SK-N-SH (cell line): ENCODE measurements at regions not wholly inside any gene's neighbourhood (a gene's known extent, or its start where the extent isn't known, plus 50 kb on each side); places are given as distances from the start of the nearest gene placed in this dataset.

ENCODE experiments used
- CTCF ChIA-PET: fragments of 300-600, 350-600 bp; formaldehyde crosslinking; extraction: SDS; loops from one replicate; lab custom pipeline; 2021; lab: Yijun Ruan, JAX
- POLR2A ChIA-PET: fragments of 350-600 bp; sonication (Branson Sonifier 250); formaldehyde crosslinking; extraction: SDS; loops from one replicate; lab custom pipeline; 2020; ENCODE audit warnings: antibody characterized with exemption, inconsistent platforms; lab: Yijun Ruan, JAX
- DNase-seq: peaks from one replicate; pipeline ENCODE4 v3.0.0; 2012
- H2AFZ ChIP-seq: fragments of 200-600 bp; sonication (generic); 2 replicates; pipeline ENCODE4 v1.8.1; 2016; ENCODE audit warnings: antibody characterized with exemption, mild to moderate bottlenecking, low read depth
- H3F3A ChIP-seq: fragments of 200-600 bp; sonication (generic); replicated peaks from 2 replicates; pipeline ENCODE3; 2016; ENCODE audit warnings: antibody characterized with exemption, mild to moderate bottlenecking; ENCODE audit not compliant: insufficient read depth
- H3K27ac ChIP-seq, 2 experiments: fragments of 200-500 bp in 1 of 2; fragments of 200-600 bp in 1 of 2; sonication (Bioruptor generic) in 1 of 2; sonication (generic), shearing (Covaris generic) in 1 of 2; 2 replicates each; pipeline versions ENCODE4 v1.5.1 to v1.6.1; 2014 to 2016; ENCODE audit warnings: low read depth in 2 of 2, inconsistent platforms in 1 of 2, low read length in 1 of 2, mild to moderate bottlenecking in 1 of 2, mixed read lengths in 1 of 2
- H3K27me3 ChIP-seq: fragments of 200-600 bp; sonication (generic), shearing (Covaris generic); 2 replicates; pipeline ENCODE4 v1.6.1; 2016; ENCODE audit warnings: mixed run types; ENCODE audit not compliant: insufficient read depth
- H3K36me3 ChIP-seq, 2 experiments: fragments of 200-500 bp in 1 of 2; fragments of 200-600 bp in 1 of 2; sonication (Bioruptor generic) in 1 of 2; sonication (generic) in 1 of 2; replicated peaks in 1 of 2; 2 replicates each; pipeline versions ENCODE3 to v1.5.1; 2014 to 2016; ENCODE audit warnings: low read length in 1 of 2, mild to moderate bottlenecking in 1 of 2; ENCODE audit not compliant: insufficient read depth in 2 of 2, control insufficient read depth in 1 of 2
- H3K4me1 ChIP-seq, 2 experiments: fragments of 200-500 bp in 1 of 2; fragments of 200-600 bp in 1 of 2; sonication (Bioruptor generic) in 1 of 2; sonication (generic), shearing (Covaris generic) in 1 of 2; 2 replicates each; pipeline versions ENCODE4 v1.5.1 to v1.6.1; 2014 to 2016; ENCODE audit warnings: low read depth in 1 of 2, low read length in 1 of 2, mixed run types in 1 of 2; ENCODE audit not compliant: insufficient read depth in 2 of 2, control insufficient read depth in 1 of 2
- H3K4me2 ChIP-seq: fragments of 200-600 bp; sonication (generic), shearing (Covaris generic); 2 replicates; pipeline ENCODE4 v1.6.1; 2017; ENCODE audit warnings: mixed run types
- H3K4me3 ChIP-seq, 2 experiments: fragments of 200-500 bp in 1 of 2; fragments of 200-600 bp in 1 of 2; sonication (Bioruptor generic) in 1 of 2; sonication (generic), shearing (Covaris generic) in 1 of 2; 2 replicates each; pipeline versions ENCODE4 v1.5.1 to v1.8.1; 2014 to 2016; ENCODE audit warnings: low read depth in 2 of 2, inconsistent platforms in 1 of 2, low read length in 1 of 2, mild to moderate bottlenecking in 1 of 2, mixed read lengths in 1 of 2, moderate library complexity in 1 of 2
- H3K79me2 ChIP-seq: fragments of 200-600 bp; sonication (generic); 2 replicates; pipeline ENCODE4 v1.8.1; 2017; ENCODE audit warnings: mild to moderate bottlenecking; ENCODE audit not compliant: insufficient read depth
- H3K9ac ChIP-seq: fragments of 200-600 bp; sonication (generic); 2 replicates; pipeline ENCODE4 v1.6.1; 2017; ENCODE audit warnings: mixed run types
- H3K9me2 ChIP-seq: fragments of 200-600 bp; sonication (generic); 2 replicates; pipeline ENCODE4 v1.6.1; 2017; ENCODE audit warnings: mixed run types
- H3K9me3 ChIP-seq: fragments of 200-600 bp; sonication (generic); 2 replicates; pipeline ENCODE4 v1.6.1; 2017; ENCODE audit warnings: mixed run types, mild to moderate bottlenecking, moderate library complexity
- H4K20me1 ChIP-seq: fragments of 200-600 bp; sonication (generic); 2 replicates; pipeline ENCODE4 v1.6.1; 2017; ENCODE audit warnings: mild to moderate bottlenecking, mixed run types; ENCODE audit not compliant: insufficient read depth
- ELF1 ChIP-seq: IDR thresholded peaks from 2 replicates; pipeline ENCODE4 v1.4.0; 2012
- EZH2phosphoT487 ChIP-seq: fragments of 200-600 bp; sonication (generic); IDR thresholded peaks from 2 replicates; pipeline ENCODE4 v1.6.1; 2017; ENCODE audit warnings: low read depth, mixed run types, mild to moderate bottlenecking, antibody characterized with exemption, moderate library complexity, borderline replicate concordance
- FOSL2 ChIP-seq: IDR thresholded peaks from 2 replicates; pipeline ENCODE4 v1.4.0; 2012; ENCODE audit warnings: low read depth, mild to moderate bottlenecking, moderate library complexity, borderline replicate concordance
- FOXJ3 ChIP-seq: sonication (generic); formaldehyde crosslinking; IDR thresholded peaks from 2 replicates; pipeline ENCODE4 v1.5.1; 2020; ENCODE audit warnings: mild to moderate bottlenecking, missing genetic modification reagents
- FOXM1 ChIP-seq: IDR thresholded peaks from 2 replicates; pipeline ENCODE4 v1.4.0; 2012; ENCODE audit warnings: low read depth, mild to moderate bottlenecking
- GABPA ChIP-seq: IDR thresholded peaks from 2 replicates; pipeline ENCODE4 v1.4.0; 2012; ENCODE audit warnings: low read depth, mild to moderate bottlenecking
- GATA2 ChIP-seq: sonication (generic); formaldehyde crosslinking; IDR thresholded peaks from 2 replicates; pipeline ENCODE4 v1.5.0; 2020; ENCODE audit warnings: mild to moderate bottlenecking, missing genetic modification reagents
- JUND ChIP-seq: IDR thresholded peaks from 2 replicates; pipeline ENCODE4 v1.4.0; 2012
- MXI1 ChIP-seq: IDR thresholded peaks from 2 replicates; pipeline ENCODE4 v1.6.1; 2012; ENCODE audit warnings: mild to moderate bottlenecking, low read depth, low read length, improper control_type of control experiment
- POLR2AphosphoS5 ChIP-seq: IDR thresholded peaks from 2 replicates; pipeline ENCODE4 v1.6.1; 2012; ENCODE audit warnings: low read depth, low read length
- RAD21 ChIP-seq: IDR thresholded peaks from 2 replicates; pipeline ENCODE4 v1.6.1; 2012; ENCODE audit warnings: mild to moderate bottlenecking, low read length
- RXRA ChIP-seq: IDR thresholded peaks from 2 replicates; pipeline ENCODE4 v1.4.0; 2012; ENCODE audit warnings: low read depth, mild to moderate bottlenecking, borderline replicate concordance
- SIN3A ChIP-seq: IDR thresholded peaks from 2 replicates; pipeline ENCODE4 v1.6.1; 2012; ENCODE audit warnings: low read depth, mild to moderate bottlenecking, low read length, moderate library complexity, borderline replicate concordance
- SMC3 ChIP-seq: IDR thresholded peaks from 2 replicates; pipeline ENCODE4 v1.6.1; 2012; ENCODE audit warnings: low read depth, low read length, improper control_type of control experiment
- TEAD4 ChIP-seq: IDR thresholded peaks from 2 replicates; pipeline ENCODE4 v1.4.0; 2012; ENCODE audit warnings: mild to moderate bottlenecking, borderline replicate concordance; ENCODE audit not compliant: insufficient read depth
- YY1 ChIP-seq: IDR thresholded peaks from 2 replicates; pipeline ENCODE4 v1.4.0; 2012; ENCODE audit warnings: low read depth, mild to moderate bottlenecking
- WGBS: methylation state at CpG from one replicate; pipeline ENCODE4 v1.1.6; 2017; ENCODE audit warnings: low lambda C conversion rate; 5-methylcytosine and 5-hydroxymethylcytosine counted together
- TF ChIP-seq, protein P1 (sequence below): IDR thresholded peaks from 2 replicates; pipeline ENCODE4 v1.4.0; 2012; ENCODE audit warnings: low read depth, borderline replicate concordance
- TF ChIP-seq, protein P2 (sequence below): fragments of 150-350 bp; IDR thresholded peaks from 2 replicates; pipeline ENCODE4 v1.6.1; 2017; ENCODE audit warnings: antibody characterized with exemption, low read length, low read depth, borderline replicate concordance
- TF ChIP-seq, protein P3 (sequence below): IDR thresholded peaks from 2 replicates; pipeline ENCODE4 v1.4.0; 2012; ENCODE audit warnings: low read depth
- TF ChIP-seq, protein P4 (sequence below): IDR thresholded peaks from 2 replicates; pipeline ENCODE4 v1.4.0; 2012; ENCODE audit warnings: low read depth, borderline replicate concordance
- TF ChIP-seq, protein P5 (sequence below): IDR thresholded peaks from 2 replicates; pipeline ENCODE4 v1.6.1; 2012; ENCODE audit warnings: mild to moderate bottlenecking, low read depth, low read length, moderate library complexity

DNA sequence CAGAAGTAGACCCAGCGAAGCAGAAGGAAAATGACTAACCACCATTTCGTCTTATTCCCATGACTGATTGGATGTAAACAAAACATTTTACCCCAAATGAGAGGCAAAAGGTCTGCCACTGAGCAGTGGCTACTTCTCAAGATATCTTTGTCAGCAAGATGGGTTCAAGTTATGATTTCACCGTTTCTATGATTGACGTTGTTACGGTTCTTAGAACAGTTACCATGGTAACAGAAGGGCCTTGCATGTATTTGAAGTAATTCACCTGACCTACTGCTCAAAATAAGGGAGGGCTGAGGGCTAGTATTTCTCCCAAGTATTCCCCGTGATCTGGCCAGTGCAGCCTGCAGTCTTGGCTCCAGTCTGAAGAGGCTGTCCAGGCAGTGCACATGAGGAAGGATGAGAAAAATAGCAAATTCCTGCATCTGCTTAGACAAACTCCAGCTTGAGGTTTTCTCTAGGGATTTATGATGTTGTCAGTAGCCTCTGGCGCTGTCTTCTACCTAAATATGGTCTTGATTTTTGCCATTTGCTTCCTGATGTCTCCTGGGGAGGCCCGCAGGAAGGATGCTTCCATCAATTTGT, 372.7 kb downstream of the TMEM38B start:
- TF ChIP-seq MXI1 (no peak), SMC3 (no peak), YY1 (no peak), SIN3A (no peak), FOSL2 (no peak), POLR2AphosphoS5 (no peak), GATA2 (CRISPR knock-in tag) (no peak), RAD21 (no peak)
- TF ChIP-seq, protein P1, sequence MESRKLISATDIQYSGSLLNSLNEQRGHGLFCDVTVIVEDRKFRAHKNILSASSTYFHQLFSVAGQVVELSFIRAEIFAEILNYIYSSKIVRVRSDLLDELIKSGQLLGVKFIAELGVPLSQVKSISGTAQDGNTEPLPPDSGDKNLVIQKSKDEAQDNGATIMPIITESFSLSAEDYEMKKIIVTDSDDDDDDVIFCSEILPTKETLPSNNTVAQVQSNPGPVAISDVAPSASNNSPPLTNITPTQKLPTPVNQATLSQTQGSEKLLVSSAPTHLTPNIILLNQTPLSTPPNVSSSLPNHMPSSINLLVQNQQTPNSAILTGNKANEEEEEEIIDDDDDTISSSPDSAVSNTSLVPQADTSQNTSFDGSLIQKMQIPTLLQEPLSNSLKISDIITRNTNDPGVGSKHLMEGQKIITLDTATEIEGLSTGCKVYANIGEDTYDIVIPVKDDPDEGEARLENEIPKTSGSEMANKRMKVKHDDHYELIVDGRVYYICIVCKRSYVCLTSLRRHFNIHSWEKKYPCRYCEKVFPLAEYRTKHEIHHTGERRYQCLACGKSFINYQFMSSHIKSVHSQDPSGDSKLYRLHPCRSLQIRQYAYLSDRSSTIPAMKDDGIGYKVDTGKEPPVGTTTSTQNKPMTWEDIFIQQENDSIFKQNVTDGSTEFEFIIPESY: no peak
- TF ChIP-seq, protein P2, sequence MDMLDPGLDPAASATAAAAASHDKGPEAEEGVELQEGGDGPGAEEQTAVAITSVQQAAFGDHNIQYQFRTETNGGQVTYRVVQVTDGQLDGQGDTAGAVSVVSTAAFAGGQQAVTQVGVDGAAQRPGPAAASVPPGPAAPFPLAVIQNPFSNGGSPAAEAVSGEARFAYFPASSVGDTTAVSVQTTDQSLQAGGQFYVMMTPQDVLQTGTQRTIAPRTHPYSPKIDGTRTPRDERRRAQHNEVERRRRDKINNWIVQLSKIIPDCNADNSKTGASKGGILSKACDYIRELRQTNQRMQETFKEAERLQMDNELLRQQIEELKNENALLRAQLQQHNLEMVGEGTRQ: no peak
- TF ChIP-seq, protein P3, sequence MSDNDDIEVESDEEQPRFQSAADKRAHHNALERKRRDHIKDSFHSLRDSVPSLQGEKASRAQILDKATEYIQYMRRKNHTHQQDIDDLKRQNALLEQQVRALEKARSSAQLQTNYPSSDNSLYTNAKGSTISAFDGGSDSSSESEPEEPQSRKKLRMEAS: no peak
- Histone ChIP-seq H3K4me1 (no peaks in the 10 kb centered on the region), H3K9me2 (no peaks in the 10 kb centered on the region), H3K9me3 (no peaks in the 10 kb centered on the region), H3F3A (no peaks in the 10 kb centered on the region), H3K36me3 (no peaks in the 10 kb centered on the region), H4K20me1 (no peaks in the 10 kb centered on the region), H3K27ac (no peak overlapping the region), H3K4me2 (no peak overlapping the region), H2AFZ (no peak overlapping the region), H3K9ac (no peak overlapping the region), H3K79me2 (no peaks in the 10 kb centered on the region), H3K4me3 (no peak overlapping the region), H3K27me3 (no peaks in the 10 kb centered on the region)
- CTCF ChIA-PET: no interaction called here
- POLR2A ChIA-PET: no interaction called here
- no peak for DNase-seq
- WGBS: 45% methylated on average over 8 of the region's 8 CpGs

DNA sequence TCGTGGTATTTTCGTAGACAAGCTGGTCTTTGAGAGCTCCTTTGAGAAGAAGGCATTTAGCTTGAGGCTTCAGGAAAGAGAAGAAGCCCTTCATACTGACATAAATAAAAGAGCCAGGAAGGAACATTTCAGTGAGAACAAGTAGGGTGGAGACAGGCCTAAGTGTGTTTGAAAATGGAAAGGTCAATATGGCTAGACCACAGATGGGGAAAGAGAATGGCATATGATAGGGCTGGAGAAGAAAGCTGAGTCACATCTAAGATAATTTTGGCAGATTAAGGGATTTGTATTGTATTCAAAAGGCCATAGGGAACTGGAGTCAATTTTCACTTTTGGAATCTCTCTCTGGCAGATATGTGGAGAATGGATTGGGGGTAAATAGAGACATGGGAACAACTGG, 374.9 kb downstream of the TMEM38B start:
- no peak overlapping the region for H3K4me3 ChIP-seq
- no peak for TF ChIP-seq GABPA
- TF ChIP-seq JUND: no peak
- no peak for TF ChIP-seq ELF1
- TF ChIP-seq, protein P4, sequence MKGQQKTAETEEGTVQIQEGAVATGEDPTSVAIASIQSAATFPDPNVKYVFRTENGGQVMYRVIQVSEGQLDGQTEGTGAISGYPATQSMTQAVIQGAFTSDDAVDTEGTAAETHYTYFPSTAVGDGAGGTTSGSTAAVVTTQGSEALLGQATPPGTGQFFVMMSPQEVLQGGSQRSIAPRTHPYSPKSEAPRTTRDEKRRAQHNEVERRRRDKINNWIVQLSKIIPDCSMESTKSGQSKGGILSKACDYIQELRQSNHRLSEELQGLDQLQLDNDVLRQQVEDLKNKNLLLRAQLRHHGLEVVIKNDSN: no peak
- TF ChIP-seq, protein P5, sequence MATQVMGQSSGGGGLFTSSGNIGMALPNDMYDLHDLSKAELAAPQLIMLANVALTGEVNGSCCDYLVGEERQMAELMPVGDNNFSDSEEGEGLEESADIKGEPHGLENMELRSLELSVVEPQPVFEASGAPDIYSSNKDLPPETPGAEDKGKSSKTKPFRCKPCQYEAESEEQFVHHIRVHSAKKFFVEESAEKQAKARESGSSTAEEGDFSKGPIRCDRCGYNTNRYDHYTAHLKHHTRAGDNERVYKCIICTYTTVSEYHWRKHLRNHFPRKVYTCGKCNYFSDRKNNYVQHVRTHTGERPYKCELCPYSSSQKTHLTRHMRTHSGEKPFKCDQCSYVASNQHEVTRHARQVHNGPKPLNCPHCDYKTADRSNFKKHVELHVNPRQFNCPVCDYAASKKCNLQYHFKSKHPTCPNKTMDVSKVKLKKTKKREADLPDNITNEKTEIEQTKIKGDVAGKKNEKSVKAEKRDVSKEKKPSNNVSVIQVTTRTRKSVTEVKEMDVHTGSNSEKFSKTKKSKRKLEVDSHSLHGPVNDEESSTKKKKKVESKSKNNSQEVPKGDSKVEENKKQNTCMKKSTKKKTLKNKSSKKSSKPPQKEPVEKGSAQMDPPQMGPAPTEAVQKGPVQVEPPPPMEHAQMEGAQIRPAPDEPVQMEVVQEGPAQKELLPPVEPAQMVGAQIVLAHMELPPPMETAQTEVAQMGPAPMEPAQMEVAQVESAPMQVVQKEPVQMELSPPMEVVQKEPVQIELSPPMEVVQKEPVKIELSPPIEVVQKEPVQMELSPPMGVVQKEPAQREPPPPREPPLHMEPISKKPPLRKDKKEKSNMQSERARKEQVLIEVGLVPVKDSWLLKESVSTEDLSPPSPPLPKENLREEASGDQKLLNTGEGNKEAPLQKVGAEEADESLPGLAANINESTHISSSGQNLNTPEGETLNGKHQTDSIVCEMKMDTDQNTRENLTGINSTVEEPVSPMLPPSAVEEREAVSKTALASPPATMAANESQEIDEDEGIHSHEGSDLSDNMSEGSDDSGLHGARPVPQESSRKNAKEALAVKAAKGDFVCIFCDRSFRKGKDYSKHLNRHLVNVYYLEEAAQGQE: no peak
- no peak for TF ChIP-seq EZH2phosphoT487
- no peak for TF ChIP-seq FOXM1
- TF ChIP-seq FOXJ3 (CRISPR knock-in tag): no peak
- TF ChIP-seq RXRA: no peak
- TF ChIP-seq TEAD4: no peak
- TF ChIP-seq SMC3: no peak
- H3K9me3 ChIP-seq: no peaks in the 10 kb centered on the region
- no peaks in the 10 kb centered on the region for H3K79me2 ChIP-seq
- H3K27me3 ChIP-seq: no peaks in the 10 kb centered on the region
- H2AFZ ChIP-seq: no peak overlapping the region
- no peak overlapping the region for H3K27ac ChIP-seq
- ChIA-PET POLR2A (no interaction called here), CTCF (interaction anchor here (1.0 kb wide), 1 partner anchor 17 kb away, joined by 4 read pairs; no protein-coding TSS in a partner anchor)
- no peaks in the 10 kb centered on the region for H3K4me1 ChIP-seq
- 9% methylated on average over 2 of the region's 2 CpGs for WGBS
- no peaks in the 10 kb centered on the region for H3K9me2 ChIP-seq
- no peaks in the 10 kb centered on the region for H3F3A ChIP-seq
- H4K20me1 ChIP-seq: no peaks in the 10 kb centered on the region
- H3K4me2 ChIP-seq: no peak overlapping the region
- no peak for DNase-seq
- H3K36me3 ChIP-seq: no peaks in the 10 kb centered on the region
- H3K9ac ChIP-seq: no peak overlapping the region
